CD14-positive monocyte (primary cell): ENCODE measurements at regions not wholly inside any gene's neighbourhood (a gene's known extent, or its start where the extent isn't known, plus 50 kb on each side); places are given as distances from the start of the nearest gene placed in this dataset.

Experiments used
- DNase-seq, 3 donors: peaks; one replicate each; pipeline ENCODE4 v3.0.0-alpha.2; 2011 to 2022
- H2AFZ ChIP-seq: 2 replicates; pipeline ENCODE4 v1.6.0; 2012; ENCODE audit warnings: mild to moderate bottlenecking, low read depth, low read length, inconsistent platforms; ENCODE audit not compliant: insufficient read depth, poor library complexity, severe bottlenecking
- H3K27ac ChIP-seq, 2 donors: 1 replicate in 1 of 2; 2 replicates in 1 of 2; pipeline ENCODE4 v1.5.1; 2012 to 2013; ENCODE audit warnings: low read length in 2 of 2, control low read depth in 1 of 2, inconsistent platforms in 1 of 2, low read depth in 1 of 2, mild to moderate bottlenecking in 1 of 2
- H3K27me3 ChIP-seq, 2 donors: one replicate each; pipeline versions ENCODE4 v1.6.0 to v1.6.1; 2011 to 2013; ENCODE audit warnings: low read length in 2 of 2; ENCODE audit not compliant: control insufficient read depth in 2 of 2, insufficient read depth in 2 of 2
- H3K36me3 ChIP-seq, 2 donors: replicated peaks in 1 of 2; 1 replicate in 1 of 2; 2 replicates in 1 of 2; pipeline versions ENCODE4 v1.5.1 to v1.6.1; 2012 to 2013; ENCODE audit warnings: low read length in 2 of 2, control low read depth in 1 of 2, inconsistent platforms in 1 of 2, mild to moderate bottlenecking in 1 of 2; ENCODE audit not compliant: insufficient read depth in 2 of 2, control insufficient read depth in 1 of 2
- H3K4me1 ChIP-seq, 2 donors: 1 replicate in 1 of 2; 2 replicates in 1 of 2; pipeline versions ENCODE4 v1.5.1 to v1.6.1; 2012 to 2013; ENCODE audit warnings: low read length in 2 of 2, control low read depth in 1 of 2, inconsistent platforms in 1 of 2, mild to moderate bottlenecking in 1 of 2, moderate library complexity in 1 of 2; ENCODE audit not compliant: insufficient read depth in 2 of 2, control insufficient read depth in 1 of 2
- H3K4me2 ChIP-seq: replicated peaks from 2 replicates; pipeline ENCODE3; 2012; ENCODE audit warnings: low read length, moderate library complexity, mild to moderate bottlenecking; ENCODE audit not compliant: poor library complexity, severe bottlenecking; ENCODE audit errors: extremely low read depth
- H3K4me3 ChIP-seq, 3 experiments: fragments of 200-600 bp in 1 of 3; sonication (generic) in 1 of 3; replicated peaks in 1 of 3; 1 replicate in 2 of 3; 2 replicates in 1 of 3; pipeline ENCODE4 v1.5.1; 2011 to 2013; ENCODE audit warnings: low read length in 3 of 3, mild to moderate bottlenecking in 3 of 3, control low read depth in 2 of 3, low read depth in 2 of 3, inconsistent platforms in 1 of 3, moderate library complexity in 1 of 3
- H3K79me2 ChIP-seq: 2 replicates; pipeline ENCODE4 v1.6.0; 2012; ENCODE audit warnings: mild to moderate bottlenecking, control low read depth, inconsistent platforms, low read length, moderate library complexity; ENCODE audit not compliant: insufficient read depth
- H3K9ac ChIP-seq: 2 replicates; pipeline ENCODE4 v1.6.0; 2017; ENCODE audit warnings: low read length, mild to moderate bottlenecking; ENCODE audit not compliant: insufficient read depth, poor library complexity, severe bottlenecking
- H3K9me3 ChIP-seq, 2 donors: replicated peaks in 1 of 2; 1 replicate in 1 of 2; 2 replicates in 1 of 2; pipeline versions ENCODE4 v1.5.1 to v1.6.1; 2012 to 2013; ENCODE audit warnings: low read length in 2 of 2, control low read depth in 1 of 2; ENCODE audit not compliant: control insufficient read depth in 1 of 2, insufficient read depth in 1 of 2
- H4K20me1 ChIP-seq: 2 replicates; pipeline ENCODE4 v1.6.0; 2012; ENCODE audit warnings: mild to moderate bottlenecking, low read length, control low read depth, moderate library complexity; ENCODE audit not compliant: insufficient read depth
- H3K27ac Mint-ChIP-seq, 7 donors: one replicate each; pipeline ENCODE4 v1.8.0; 2020; ENCODE audit warnings: mild to moderate bottlenecking in 7 of 7, mixed read lengths in 7 of 7, moderate library complexity in 6 of 7, inconsistent platforms in 2 of 7
- H3K27me3 Mint-ChIP-seq, 3 donors: one replicate each; pipeline ENCODE4 v1.8.0; 2021 to 2022; ENCODE audit warnings: low read depth in 3 of 3, mild to moderate bottlenecking in 3 of 3, mixed read lengths in 3 of 3, moderate library complexity in 3 of 3, inconsistent platforms in 1 of 3
- H3K36me3 Mint-ChIP-seq, 2 donors: one replicate each; pipeline ENCODE4 v1.8.0; 2020; ENCODE audit warnings: mixed read lengths in 2 of 2, inconsistent platforms in 1 of 2, mild to moderate bottlenecking in 1 of 2
- H3K4me1 Mint-ChIP-seq: one replicate; pipeline ENCODE4 v1.8.0; 2020; ENCODE audit warnings: mild to moderate bottlenecking, mixed read lengths
- H3K4me3 Mint-ChIP-seq, 2 donors: one replicate each; pipeline ENCODE4 v1.8.0; 2020; ENCODE audit warnings: mild to moderate bottlenecking in 2 of 2, mixed read lengths in 2 of 2, moderate library complexity in 1 of 2
- H3K9me3 Mint-ChIP-seq, 7 donors: one replicate each; pipeline ENCODE4 v1.8.0; 2020 to 2022; ENCODE audit warnings: mixed read lengths in 7 of 7, mild to moderate bottlenecking in 6 of 7, moderate library complexity in 6 of 7, inconsistent platforms in 2 of 7
- CTCF ChIP-seq: fragments of 200-600 bp; IDR thresholded peaks from one replicate; pipeline ENCODE4 v1.8.0; 2022; ENCODE audit warnings: antibody characterized with exemption, mild to moderate bottlenecking
- WGBS: methylation state at CpG from one replicate; pipeline ENCODE4 v1.1.5; 2013; ENCODE audit warnings: missing lambda C conversion rate; ENCODE audit not compliant: insufficient coverage; 5-methylcytosine and 5-hydroxymethylcytosine counted together
- intact Hi-C, 2 donors: fragments of 100-400 bp; cut with micrococcal nuclease; formaldehyde crosslinking; loops; one replicate each; pipeline versions ENCODE4 v1.15.0 to v1.15.1; 2023

- peaks cover 4 to 5% (median 5%) of the 10 kb centered on the region in 3 donors for H3K27me3 Mint-ChIP-seq
- peaks cover 0 to 6% (median 0%) of the 10 kb centered on the region in 7 donors for H3K9me3 Mint-ChIP-seq
- 99% methylated on average over 11 of the region's 15 CpGs for WGBS
- no peaks in the 10 kb centered on the region for H3K36me3 Mint-ChIP-seq
- intact Hi-C loops = no loop called here
- no peak for TF ChIP-seq CTCF
- no peaks in the 10 kb centered on the region for H3K4me1 ChIP-seq
- H3K4me3 Mint-ChIP-seq = no peak overlapping the region
- H3K27me3 ChIP-seq = no peaks in the 10 kb centered on the region
- H3K27ac ChIP-seq = no peak overlapping the region
- no peaks in the 10 kb centered on the region for H3K79me2 ChIP-seq
- H3K4me2 ChIP-seq = no peak overlapping the region
- no peak overlapping the region for H3K9ac ChIP-seq
- H3K27ac Mint-ChIP-seq = peak overlapping the region in 1 of 7 donors; percentile 76
- H3K4me1 Mint-ChIP-seq = no peaks in the 10 kb centered on the region
- H4K20me1 ChIP-seq = no peaks in the 10 kb centered on the region
- DNase-seq = no peak
- H3K9me3 ChIP-seq = no peaks in the 10 kb centered on the region
- no peaks in the 10 kb centered on the region for H3K36me3 ChIP-seq
- no peak overlapping the region for H2AFZ ChIP-seq
- no peak overlapping the region for H3K4me3 ChIP-seq
These were observed 685.4 kb downstream of the BRD1 start for GRCh38 chr22:49142296-49142695.

- H3K9me3 ChIP-seq = no peaks in the 10 kb centered on the region
- no peaks in the 10 kb centered on the region for H3K36me3 ChIP-seq
- no peaks in the 10 kb centered on the region for H3K36me3 Mint-ChIP-seq
- intact Hi-C loops = no loop called here
- H3K4me2 ChIP-seq = no peak overlapping the region
- H3K9ac ChIP-seq = no peak overlapping the region
- H3K4me1 Mint-ChIP-seq = no peaks in the 10 kb centered on the region
- H3K4me1 ChIP-seq = no peaks in the 10 kb centered on the region
- H3K27me3 ChIP-seq = no peaks in the 10 kb centered on the region
- no peak overlapping the region for H3K27ac ChIP-seq
- no peak overlapping the region for H3K27ac Mint-ChIP-seq
- no peak overlapping the region for H3K4me3 ChIP-seq
- no peak overlapping the region for H2AFZ ChIP-seq
- no peaks in the 10 kb centered on the region for H3K79me2 ChIP-seq
- no peak for DNase-seq
- WGBS = 83% methylated on average over 11 of the region's 11 CpGs
- no peak overlapping the region for H3K4me3 Mint-ChIP-seq
- peaks cover 4 to 10% (median 5%) of the 10 kb centered on the region in 3 donors for H3K27me3 Mint-ChIP-seq
- TF ChIP-seq CTCF = no peak
- peaks cover 0 to 6% (median 0%) of the 10 kb centered on the region in 7 donors for H3K9me3 Mint-ChIP-seq
- no peaks in the 10 kb centered on the region for H4K20me1 ChIP-seq
These were observed 685.9 kb downstream of the BRD1 start for GRCh38 chr22:49141761-49142160.
